GM12875 (cell line): ENCODE measurements at regions not wholly inside any gene's neighbourhood (a gene's known extent, or its start where the extent isn't known, plus 50 kb on each side); places are given as distances from the start of the nearest gene placed in this dataset.

ENCODE experiments used
- H3K4me3 ChIP-seq: one replicate; pipeline ENCODE4 v1.5.1; 2011; ENCODE audit warnings: low read depth, low read length, control low read depth
- CTCF ChIP-seq: IDR thresholded peaks from 2 replicates; pipeline ENCODE4 v1.5.1; 2011; ENCODE audit warnings: low read depth, mild to moderate bottlenecking, control low read depth, inconsistent platforms, low read length, moderate library complexity, borderline replicate concordance; ENCODE audit not compliant: insufficient read depth

- H3K4me3 ChIP-seq: no peak overlapping the region
- no peak for TF ChIP-seq CTCF
Measured at GRCh38 chr2:47271054-47272000, 95.0 kb upstream of the CALM2 start.

DNA sequence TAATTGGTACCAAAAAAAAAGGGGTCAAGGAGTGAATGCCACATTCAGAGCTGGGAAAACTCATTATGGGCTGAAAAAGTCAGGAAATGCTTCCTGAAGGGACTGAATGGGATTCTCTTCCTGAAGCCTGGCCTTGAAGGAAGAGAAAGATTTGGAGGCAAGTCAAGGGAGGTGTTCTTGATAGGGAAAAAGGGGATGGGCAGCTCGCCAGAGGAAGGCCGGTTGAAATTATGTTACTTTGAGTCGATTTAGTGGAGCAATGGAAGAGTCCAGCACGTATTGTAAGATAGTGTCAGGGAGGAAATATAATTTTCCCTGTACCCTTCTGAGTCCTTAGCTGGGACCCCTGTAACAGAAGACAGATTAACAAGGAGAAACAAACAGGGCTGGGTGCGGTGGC is 94.1 kb upstream of the CALM2 start:
- no peak overlapping the region for H3K4me3 ChIP-seq
- TF ChIP-seq CTCF: no peak

DNA sequence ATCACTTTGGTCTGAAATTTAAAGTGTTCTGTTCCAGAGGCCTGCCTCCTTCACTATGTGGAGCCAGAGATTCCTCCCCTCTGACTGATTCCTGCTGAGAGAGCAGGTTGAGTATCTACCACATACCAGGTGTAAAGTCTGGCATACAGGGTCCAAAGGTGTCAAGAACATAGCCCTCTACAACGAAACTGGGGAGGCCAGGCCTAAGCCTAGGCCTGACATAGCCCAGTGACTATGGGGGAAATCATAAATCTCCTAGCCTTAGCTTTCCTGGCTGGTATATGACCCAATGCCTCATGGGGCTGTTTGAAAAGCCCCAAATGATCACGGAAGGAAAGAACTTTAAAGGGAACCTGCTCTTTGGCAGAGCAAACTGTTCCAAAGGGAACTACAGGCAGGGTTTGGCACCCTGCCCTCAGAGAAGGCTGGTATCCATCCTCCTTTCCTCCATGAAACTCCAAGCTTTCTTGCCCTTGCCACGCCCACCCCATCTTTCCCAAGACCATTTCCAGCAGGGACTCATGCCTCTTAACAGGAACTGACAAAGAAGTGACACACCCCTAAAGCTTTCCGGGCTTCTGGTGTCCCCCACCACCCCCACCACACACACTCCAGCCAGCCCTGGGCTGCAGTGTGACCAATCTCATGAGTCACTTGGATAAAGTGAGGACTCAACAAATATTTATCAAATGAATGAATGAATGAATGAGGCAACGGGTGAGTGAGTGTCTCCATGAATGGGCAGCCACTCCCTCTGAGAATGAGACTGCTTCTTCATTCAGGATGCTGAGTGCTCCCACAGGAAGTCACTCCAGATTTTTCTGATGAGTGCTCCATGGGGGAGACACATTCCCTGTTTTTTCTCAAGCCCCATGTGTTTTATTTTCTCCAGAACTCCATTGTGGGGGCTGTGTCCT is 93.3 kb upstream of the CALM2 start:
- no peak for TF ChIP-seq CTCF
- no peak overlapping the region for H3K4me3 ChIP-seq

- no peak overlapping the region for H3K4me3 ChIP-seq
- TF ChIP-seq CTCF: no peak
Measured at GRCh38 chr2:47267711-47268086, 91.4 kb upstream of the CALM2 start.

GRCh38 chr2:47266939-47267710 is 90.8 kb upstream of the CALM2 start:
- no peak for TF ChIP-seq CTCF
- no peak overlapping the region for H3K4me3 ChIP-seq

- H3K4me3 ChIP-seq: no peak overlapping the region
- no peak for TF ChIP-seq CTCF
Measured at GRCh38 chr2:47265751-47266231, 89.5 kb upstream of the CALM2 start.
